KBM-7 (cell line): ENCODE measurements at regions not wholly inside any gene's neighbourhood (a gene's known extent, or its start where the extent isn't known, plus 50 kb on each side); places are given as distances from the start of the nearest gene placed in this dataset.
"Not testable (repeated sequence)": the region's sequence is repeated elsewhere in the genome, so short reads cannot be mapped to it uniquely, and the experiment has no call there.

Experiments used
- DNase-seq: peaks from one replicate; pipeline ENCODE4 v3.0.0-alpha.2; 2015
- in situ Hi-C: fragments of 300-500 bp; cut with MboI; formaldehyde crosslinking; loops from 2 replicates; pipeline ENCODE4 v1.14.3; 2020; ENCODE audit warnings: low sequenced_read_pairs, low pct_unique_long_range_greater_than_20kb, mixed read lengths

DNA sequence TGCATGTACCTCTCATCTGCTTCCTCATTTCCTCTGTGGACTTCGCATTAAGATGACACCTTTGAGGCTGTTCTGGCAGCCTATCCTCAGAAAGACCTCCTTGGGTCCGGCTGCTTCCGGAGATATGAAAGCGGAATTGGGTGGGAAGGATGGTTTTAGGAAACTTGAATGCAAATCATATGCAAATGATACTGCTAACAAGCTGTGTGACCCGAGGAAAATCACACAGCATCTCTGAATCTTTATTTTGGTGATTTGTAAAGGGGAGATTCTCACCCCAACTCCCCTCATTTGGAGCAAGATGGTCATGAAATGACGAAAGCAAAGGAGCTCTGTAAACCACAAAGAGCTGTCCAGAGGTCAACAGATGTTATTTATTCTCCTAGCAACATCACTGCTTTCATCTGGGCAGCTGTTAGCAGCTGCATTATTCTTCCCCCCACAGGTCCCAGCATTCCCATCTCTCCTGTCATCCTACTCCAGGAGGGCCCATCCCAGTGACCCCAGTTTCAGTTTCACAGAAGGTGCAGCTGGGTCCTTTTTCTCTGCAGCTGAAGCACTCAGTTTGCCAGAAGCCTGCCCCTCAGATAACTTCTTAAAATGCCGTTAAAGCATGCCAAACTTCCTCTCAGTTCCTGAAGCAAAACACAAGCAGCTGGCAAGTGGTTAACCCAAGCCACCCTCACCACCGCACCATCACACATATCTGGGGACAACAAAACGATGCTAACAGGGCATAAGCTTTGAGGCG is 269.5 kb downstream of the SEC61B start:
- in situ Hi-C loops = no loop called here
- no peak for DNase-seq

DNA sequence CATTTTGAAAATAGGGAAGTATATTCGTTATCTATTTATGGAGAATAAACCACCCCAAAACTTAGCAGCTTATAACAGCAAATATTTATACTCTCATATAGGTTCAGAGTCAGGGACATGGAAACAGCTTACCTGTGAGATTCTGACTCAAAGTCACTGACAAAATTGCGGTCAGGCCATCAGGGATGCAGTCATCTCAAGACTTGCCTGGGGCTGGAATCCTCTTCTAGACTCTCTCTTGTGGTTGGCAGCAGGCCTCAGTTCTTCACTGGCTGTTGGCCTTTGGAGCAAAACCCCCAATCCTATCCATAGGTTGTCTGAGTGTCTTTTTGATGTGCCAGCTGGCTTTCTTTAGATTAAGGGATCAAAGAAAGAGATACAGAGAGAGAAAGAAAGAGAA is 275.6 kb downstream of the SEC61B start:
- no peak for DNase-seq
- in situ Hi-C loops = no loop called here

DNA sequence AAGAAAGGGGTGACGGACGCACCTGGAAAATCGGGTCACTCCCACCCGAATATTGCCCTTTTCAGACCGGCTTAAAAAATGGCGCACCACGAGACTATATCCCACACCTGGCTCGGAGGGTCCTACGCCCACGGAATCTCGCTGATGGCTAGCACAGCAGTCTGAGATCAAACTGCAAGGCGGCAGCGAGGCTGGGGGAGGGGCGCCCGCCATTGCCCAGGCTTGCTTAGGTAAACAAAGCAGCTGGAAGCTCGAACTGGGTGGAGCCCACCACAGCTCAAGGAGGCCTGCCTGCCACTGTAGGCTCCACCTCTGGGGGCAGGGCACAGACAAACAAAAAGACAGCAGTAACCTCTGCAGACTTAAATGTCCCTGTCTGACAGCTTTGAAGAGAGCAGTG is 276.9 kb downstream of the SEC61B start:
- DNase-seq, in situ Hi-C loops: not testable (repeated sequence)

DNA sequence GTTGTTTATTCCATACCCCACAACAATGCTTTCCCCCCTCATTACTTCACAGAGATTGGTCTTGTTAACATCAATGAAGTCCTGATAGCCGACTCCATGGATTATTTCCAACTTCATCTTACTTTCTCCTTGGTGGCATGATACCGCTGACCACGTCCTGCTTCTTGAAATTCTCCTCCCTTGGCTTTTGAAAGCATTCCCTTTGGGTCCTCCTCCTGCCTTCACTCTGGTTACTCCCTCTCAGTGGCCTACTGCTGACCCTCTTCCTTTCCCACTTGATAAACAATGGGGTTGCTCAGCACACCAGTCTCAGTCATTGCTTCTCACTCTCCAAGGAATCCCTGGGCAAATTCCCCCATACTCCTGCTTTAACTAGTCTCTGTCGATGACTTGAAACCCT is 283.9 kb downstream of the SEC61B start:
- in situ Hi-C loops = no loop called here
- no peak for DNase-seq

DNA sequence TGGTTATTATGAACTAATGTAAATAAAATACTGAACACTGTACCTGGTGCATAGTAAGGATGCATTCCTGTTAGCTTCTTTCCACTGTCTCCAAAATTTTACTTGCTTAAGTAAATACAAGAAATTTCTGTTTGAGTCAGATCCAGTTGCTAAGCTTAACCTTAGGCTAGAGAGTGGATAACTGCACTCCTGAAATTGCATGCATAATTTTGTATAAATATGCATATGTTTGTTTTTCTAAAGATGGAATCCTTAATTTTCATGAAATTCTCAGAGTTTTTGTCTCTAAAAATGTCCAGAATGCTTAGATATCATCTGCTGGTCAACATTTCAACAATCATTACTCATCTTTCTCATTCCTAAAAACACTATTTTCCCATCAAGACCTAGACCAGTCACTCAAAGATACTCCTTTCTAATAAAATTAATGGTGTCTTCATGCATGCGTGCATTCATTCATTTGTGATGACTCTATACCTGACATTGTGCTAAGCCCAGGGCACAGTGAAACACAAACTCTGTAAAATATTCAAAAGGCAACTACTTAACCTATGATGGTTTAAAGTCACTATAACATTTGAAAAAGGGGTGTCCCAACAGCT is 284.8 kb downstream of the SEC61B start:
- DNase-seq = no peak
- in situ Hi-C loops = no loop called here

DNA sequence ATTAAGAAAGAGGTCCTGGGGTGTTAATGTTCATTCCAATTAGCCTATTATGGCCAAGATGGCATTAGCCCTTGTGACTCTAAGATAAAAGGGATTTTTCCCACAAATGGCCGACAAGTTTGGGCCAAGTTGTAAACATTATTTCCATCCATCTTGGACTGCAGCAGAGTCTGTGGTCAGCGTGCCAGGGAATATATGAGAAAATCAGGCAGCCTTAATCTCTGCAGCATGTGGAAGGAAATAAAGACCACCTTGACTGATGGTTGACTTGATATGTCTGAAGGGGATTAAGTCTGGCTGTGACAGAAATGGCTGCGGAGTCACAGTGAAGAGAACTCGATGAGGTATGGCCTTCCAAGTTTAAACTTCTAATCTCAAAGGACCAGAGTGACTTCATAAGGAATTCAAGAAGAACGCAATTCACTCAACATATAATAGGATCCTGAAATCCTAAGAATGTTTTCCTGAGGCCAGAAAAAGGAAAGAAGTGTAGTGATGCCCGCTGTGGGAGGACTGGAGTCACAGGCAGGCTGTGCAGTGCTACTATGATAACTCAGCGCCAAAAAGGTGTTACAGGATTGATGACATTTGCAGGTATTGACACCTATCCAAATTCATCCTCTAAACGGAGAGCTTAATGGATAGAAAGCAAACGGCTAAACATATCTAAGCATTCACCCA is 287.1 kb downstream of the SEC61B start:
- in situ Hi-C loops = no loop called here

DNA sequence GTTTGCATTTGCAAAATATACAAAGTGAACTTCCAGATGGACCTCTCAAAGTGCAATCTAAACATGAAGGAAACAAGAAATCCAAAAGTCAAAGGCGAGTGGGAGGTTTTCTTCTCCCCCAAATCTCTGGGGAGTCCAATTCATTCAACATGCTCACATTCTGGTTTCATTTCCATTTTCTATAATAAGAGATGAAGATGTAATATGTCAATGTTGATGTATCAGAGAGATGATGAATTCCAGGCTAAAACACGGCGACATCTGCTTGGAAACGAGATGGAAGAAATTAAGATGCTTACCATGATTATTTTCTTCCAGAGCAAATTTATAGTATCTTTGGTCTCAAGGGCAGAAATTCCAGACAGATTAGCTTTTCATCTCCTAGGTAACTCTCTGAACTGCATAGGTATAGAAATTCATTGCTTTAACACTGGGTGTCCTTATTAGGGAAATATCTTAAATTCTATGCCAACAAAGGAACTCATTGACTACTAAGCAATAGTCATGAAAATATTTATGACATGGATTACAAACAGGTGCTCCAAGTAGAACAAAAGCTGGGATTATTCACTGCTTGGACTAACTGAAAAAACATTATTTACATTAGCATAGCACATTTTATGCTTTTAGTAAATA is 287.9 kb downstream of the SEC61B start:
- in situ Hi-C loops = no loop called here
- no peak for DNase-seq

More for the DNA sequence above, 287.1 kb downstream of the SEC61B start:
- DNase-seq = no peak

DNA sequence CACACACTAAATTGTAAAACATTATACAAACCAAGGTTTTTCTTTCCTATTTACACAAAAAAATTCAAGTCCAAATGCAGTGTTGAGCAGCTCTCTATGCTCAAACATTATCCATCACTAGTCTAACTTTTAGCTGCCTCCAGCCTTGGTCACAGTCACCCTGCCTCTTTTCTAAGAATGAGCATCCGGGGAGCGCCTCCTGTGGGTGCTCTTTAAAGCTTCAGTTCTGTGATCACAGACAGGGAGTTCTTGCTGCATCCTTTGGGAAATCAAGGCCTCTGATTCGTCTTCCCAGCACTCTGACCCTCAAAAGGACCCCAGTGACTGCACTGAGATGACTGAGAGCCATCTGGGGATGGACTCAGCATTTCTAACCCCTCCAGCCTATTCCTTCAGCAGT is 289.6 kb downstream of the SEC61B start:
- no peak for DNase-seq
- in situ Hi-C loops = no loop called here

DNA sequence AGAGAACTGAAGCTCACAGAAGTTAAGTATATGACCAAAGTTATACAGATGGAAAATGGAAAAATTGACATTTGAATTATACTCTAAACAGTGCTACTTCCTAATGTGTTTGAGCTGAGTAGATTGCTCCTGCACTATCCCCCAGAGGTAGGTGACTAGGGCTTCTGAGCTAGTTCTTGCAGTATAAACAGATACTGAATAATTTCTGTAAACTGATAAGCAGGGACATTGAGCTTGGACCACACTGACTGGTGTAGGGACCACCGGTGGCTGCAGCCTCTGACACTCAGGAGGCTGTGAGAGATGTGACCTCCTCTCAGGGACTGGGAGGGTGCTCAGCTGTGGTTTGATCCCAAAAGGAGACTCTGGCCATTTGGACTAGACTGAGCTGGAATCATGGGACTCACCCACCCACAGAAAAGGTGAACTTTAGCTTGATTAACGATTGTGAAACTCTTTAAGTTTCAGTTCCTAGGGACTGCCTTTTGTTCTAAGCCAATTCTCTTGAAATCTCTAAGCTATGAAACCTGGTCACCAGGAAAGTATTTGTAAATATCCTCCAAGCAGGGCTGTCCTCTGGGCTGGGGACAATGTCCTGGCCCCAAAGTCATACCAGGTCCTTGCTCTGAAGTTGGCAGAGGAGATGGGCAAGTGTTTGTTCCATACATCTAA is 291.5 kb downstream of the SEC61B start:
- DNase-seq = no peak
- in situ Hi-C loops = no loop called here

DNA sequence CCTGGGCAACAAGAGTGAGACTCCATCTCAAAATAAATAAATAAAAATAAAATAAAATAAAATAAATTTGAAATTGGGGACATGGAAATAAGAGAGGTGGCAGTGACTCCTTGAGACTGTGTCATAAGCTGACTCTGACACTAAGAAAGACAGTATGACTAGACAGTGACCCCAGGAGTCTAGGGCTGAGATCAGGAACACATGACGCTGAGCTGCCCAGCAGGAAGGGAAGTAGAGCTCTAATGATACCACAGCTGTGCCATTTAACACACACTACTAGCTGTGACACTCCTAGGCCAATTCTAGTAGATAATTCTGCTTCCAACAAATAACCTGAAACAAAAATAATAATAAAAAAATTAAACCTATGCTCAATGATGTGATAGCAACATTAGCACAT is 293.0 kb downstream of the SEC61B start:
- in situ Hi-C loops = no loop called here
- no peak for DNase-seq

DNA sequence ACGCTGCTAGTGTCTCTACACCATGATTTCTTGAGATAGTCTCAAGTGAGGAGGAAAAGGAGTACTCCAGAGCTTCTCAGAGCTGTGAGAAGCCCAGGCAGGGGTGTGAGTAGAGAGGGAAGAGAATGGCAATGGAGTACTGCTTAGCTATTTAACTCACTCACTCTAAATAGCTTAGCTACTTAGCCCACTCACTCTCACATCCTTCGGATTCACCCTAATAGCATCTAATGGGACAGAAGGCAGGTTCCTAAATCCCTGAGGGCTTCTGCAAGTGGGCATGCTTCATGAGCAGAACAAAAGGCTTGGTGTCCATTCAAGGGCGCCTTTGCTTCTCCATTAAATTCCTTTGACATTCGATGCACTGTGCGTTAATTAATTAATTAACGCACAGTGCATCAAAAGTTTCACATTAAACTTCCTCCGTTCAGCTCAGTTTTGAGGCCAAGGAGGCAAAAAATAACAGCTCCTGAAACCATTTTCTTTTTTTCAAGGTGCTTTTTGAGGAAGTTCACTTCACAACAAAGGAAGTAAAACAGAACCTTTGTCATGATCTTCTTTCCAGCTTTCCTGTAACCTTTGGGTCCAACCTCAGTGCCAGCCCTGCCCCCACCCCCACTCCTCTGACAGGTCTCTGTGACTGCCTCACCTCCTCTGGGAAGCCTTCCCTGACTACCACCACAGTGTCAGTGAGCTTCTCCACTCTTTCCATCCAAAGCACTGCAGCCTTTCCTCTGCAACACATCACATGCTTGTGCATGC is 294.0 kb downstream of the SEC61B start:
- in situ Hi-C loops = no loop called here
- no peak for DNase-seq

DNA sequence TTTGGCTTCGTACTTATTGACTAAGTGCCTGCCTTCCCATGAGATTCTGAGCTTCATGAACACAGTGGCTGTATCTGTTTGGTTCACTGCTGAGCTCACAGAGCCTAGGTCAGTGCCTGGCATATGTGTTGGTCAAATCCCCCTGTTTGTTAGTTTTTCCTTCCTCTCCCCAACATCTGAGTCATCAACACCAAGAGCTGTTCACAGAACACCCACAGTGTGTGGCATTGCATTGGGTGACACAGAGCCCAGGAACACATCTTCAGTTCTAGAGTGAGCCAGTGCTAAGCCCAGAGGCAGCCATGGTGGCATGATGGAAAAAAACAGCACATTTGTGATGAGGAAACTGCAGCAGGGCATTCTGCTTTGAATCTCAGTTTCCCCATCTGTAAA is 294.6 kb downstream of the SEC61B start:
- in situ Hi-C loops = no loop called here
- DNase-seq = no peak

DNA sequence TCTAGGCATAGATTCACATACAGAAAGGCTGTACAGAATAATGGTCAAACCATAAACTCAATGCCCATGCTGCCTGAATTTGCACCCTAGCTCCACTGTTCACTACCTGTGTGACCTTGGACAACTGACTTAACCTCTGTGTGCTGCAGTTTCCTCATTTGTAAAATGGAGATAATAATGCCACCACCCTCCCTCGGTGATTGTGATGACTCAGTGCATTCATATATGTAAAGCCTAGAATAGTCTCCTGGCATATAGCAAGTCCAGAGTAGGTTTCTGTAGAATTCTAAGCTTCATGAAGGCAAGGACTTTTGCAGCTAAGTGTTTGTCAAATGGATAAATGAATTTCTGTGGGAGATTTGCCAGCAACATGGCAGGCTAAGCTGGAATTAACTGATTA is 297.8 kb upstream of the NR4A3 start:
- DNase-seq = no peak

DNA sequence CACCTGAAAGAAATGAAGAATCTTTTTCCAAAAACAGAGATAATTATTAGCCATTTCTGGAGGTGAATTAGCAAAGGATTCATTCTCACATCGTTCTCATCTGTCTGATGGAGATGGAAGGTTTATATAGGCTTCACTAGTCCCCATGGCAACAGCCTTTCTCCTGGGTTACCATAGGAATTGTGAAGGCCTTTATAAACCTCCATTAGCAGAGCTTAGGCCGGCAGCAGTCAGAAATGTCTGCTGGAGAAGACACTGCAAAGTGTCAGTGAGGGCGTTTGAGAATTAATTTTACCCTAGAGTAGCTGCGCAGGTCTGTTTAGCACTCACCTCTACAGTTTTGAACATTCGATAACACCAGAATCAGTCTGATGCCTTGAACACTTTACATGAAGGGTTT is 290.4 kb upstream of the NR4A3 start:
- in situ Hi-C loops = no loop called here
- no peak for DNase-seq

More for the DNA sequence above, 297.8 kb upstream of the NR4A3 start:
- in situ Hi-C loops = no loop called here

DNA sequence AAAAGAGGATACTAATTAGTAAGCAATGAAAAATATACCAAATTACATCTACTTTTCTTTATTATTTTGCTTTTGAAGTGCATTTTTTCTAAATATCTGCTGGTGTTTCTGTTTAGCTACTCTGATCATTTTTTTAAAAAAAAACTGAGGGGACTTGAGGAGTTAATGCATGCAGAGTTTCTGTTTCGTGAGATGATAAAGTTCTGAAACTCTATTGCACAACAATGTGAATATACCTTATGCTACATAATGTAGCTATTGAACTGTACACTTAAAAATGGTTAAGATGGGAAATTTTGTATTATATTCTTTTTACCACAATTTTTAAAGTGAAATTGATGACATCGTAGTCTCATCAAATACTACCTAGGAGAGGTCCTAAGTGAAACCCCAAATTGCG is 288.3 kb upstream of the NR4A3 start:
- in situ Hi-C loops = no loop called here
- DNase-seq = no peak

DNA sequence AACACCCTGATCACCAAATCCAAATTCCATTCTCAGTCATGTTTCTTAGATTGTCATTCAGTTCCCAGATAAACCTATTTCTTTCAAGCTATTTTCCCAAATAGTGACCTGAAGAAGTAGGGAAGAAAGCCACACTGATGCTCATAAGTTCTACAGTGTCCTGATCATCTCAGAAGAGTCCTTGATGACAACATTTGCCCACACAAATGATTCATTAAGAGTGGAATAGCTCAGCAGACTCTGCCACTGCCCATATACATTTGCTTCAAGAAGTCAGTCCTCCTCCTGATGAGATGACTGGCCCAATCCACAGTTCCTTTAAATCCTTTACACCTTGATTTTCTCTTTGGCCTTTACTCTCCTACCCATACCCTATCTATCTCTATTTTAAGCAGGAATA is 283.7 kb upstream of the NR4A3 start:
- in situ Hi-C loops = no loop called here

DNA sequence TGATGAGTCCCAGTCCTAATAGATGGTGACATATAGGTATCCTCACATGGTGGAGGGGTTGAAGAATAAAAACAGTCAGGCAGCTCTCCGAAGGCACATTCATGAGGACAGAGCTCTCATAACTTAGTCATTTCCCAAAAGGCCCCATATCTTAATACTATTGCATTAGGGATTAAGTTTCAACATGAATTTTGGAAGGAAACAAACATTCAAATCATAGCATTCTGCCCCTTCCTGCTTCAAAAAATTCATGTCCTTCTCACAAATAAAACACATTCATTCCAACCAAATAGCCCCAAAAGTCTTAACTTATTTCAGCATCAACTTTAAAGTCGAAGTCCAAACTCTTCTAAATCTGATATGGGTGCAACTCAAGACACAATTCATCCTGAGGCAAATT is 277.2 kb upstream of the NR4A3 start:
- DNase-seq = no peak
- in situ Hi-C loops = no loop called here

More for the DNA sequence above, 283.7 kb upstream of the NR4A3 start:
- no peak for DNase-seq

DNA sequence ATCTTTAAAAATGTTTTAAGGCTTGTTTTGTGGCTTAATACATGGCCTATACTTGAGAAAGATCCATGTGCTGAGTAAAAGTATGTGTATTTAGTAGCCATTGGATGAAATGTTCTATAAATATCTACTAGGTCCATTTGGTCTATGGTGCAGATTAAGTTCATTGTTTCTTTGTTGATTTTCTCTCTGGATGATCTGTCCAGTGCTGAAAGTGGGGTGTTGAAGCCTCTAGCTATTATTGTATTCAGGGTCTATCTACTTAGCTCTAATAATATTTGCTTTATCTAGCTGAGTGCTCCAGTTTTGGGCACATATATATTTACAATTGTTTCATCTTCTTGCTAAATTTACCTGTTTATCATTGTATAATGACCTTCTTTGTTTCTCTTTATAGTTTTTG is 272.2 kb upstream of the NR4A3 start:
- no peak for DNase-seq
- in situ Hi-C loops = no loop called here

DNA sequence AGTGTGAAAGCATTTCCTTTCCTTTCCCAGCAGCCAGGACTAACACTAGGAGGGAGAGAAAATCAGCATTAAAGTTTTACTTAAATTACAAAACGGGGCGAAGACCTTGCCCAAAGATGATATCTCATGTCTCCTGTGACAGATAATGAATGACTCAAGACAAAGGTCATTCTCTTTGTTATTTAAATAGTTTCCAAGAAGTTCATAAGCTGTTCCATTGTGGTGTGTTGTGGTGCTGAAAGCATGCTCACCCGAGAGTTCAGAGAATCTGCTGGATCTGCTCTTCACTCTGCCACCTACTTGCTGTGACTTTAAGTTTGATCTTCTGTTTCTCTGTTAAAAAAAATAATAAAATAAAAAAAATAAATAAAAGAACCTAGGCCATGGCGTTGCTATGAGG is 265.9 kb upstream of the NR4A3 start:
- in situ Hi-C loops = no loop called here

More for the DNA sequence above, 265.9 kb upstream of the NR4A3 start:
- DNase-seq = no peak
